Activated CD4-positive, alpha-beta T cell treated with anti-CD3 and anti-CD28 coated beads, Interleukin-2, amount 10 ng/mL, durations not matched to agents 7 days and 5 days (primary cell): ENCODE measurements at regions not wholly inside any gene's neighbourhood (a gene's known extent, or its start where the extent isn't known, plus 50 kb on each side); places are given as distances from the start of the nearest gene placed in this dataset.
"Not testable (repeated sequence)": the region's sequence is repeated elsewhere in the genome, so short reads cannot be mapped to it uniquely, and the experiment has no call there.

Experiments
- CTCF ChIA-PET: fragments of 350-600 bp; sonication (Branson Sonifier 250); formaldehyde crosslinking; loops from one replicate; lab custom pipeline; 2021; ENCODE audit warnings: antibody characterized with exemption; lab: Charles Lee
- POLR2A ChIA-PET: fragments of 350-600 bp; sonication (Branson Sonifier 250); formaldehyde crosslinking; loops from one replicate; lab custom pipeline; 2021; ENCODE audit warnings: antibody characterized with exemption; lab: Charles Lee
- DNase-seq: peaks from one replicate; pipeline ENCODE4 v3.0.0-alpha.2; 2020
- H3K27ac Mint-ChIP-seq: one replicate; pipeline ENCODE4 v1.8.0; 2021; ENCODE audit warnings: mild to moderate bottlenecking, moderate library complexity, mixed read lengths
- H3K27me3 Mint-ChIP-seq: one replicate; pipeline ENCODE4 v1.8.0; 2021; ENCODE audit warnings: mixed read lengths
- H3K36me3 Mint-ChIP-seq: one replicate; pipeline ENCODE4 v1.8.0; 2021; ENCODE audit warnings: low read depth, mixed read lengths
- H3K4me1 Mint-ChIP-seq: one replicate; pipeline ENCODE4 v1.8.0; 2021; ENCODE audit warnings: mixed read lengths
- H3K4me3 Mint-ChIP-seq: one replicate; pipeline ENCODE4 v1.8.0; 2021; ENCODE audit warnings: mild to moderate bottlenecking, moderate library complexity, mixed read lengths
- H3K9me3 Mint-ChIP-seq: one replicate; pipeline ENCODE4 v1.8.0; 2021; ENCODE audit warnings: mixed read lengths

DNA sequence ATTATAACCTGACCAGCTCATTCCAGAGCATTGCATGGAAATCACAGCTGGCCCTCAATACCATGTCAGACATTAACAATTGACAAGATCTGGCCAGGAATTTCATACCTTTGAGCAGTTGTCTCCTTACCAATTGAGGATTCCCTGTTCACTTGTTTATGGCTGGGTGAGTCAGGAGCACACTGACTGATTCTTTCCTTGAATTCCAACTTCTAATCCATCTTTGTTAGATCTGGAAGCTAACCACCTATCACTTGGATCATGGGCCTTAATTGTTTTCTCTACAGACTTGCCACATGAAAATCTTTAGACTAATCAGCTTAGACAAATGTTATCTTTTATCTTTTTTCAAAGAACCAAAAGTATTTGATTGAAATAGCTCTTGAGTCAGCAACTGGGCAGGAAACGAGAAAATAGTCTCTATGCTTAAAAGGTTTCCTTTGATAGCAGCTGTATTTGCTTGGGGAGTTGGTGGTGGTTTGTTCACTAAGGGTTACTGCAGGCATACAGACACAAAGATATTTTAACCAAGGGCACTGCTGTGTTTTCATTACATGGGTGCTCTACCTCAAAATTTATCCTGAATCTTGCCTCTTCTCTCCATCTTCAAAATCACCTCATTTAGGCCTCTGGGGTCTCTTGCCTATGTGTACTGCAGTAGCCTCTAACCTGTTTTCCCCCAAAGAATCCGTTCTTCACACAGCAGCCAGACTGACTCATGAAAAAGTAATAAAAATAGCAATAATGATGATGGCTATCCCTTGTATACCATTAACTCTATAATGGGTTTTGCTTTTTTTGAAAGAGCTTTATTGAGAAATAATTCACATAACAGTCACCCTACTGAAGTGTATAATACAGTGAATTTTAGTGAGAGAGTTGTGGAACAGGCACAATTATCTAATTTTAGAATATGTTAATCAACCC is 197.0 kb upstream of the NMUR2 start:
- Mint-ChIP-seq H3K36me3 (no peaks in the 10 kb centered on the region), H3K27ac (no peak overlapping the region), H3K9me3 (no peaks in the 10 kb centered on the region), H3K27me3 (no peaks in the 10 kb centered on the region), H3K4me3 (no peak overlapping the region), H3K4me1 (no peaks in the 10 kb centered on the region)
- ChIA-PET POLR2A (no interaction called here), CTCF (no interaction called here)
- DNase-seq: no peak

DNA sequence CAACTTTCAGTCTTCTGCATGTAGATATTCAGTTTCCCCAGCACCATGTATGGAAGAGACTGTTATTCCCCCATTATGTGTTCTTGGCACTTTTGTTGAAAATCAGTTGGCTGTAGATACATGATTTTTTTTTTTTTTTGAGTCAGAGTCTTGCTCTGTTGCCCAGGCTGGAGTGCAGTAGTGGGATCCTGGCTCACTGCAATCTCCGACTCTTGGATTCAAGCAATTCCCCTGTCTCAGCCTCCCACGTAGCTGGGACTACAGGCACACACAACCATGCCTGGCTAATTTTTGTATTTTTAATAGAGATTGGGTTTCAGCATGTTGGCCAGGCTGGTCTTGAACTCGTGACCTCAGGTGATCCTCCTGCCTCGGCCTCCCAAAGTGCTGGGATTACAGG is 201.0 kb upstream of the NMUR2 start:
- H3K36me3 Mint-ChIP-seq, CTCF ChIA-PET: not testable (repeated sequence)

DNA sequence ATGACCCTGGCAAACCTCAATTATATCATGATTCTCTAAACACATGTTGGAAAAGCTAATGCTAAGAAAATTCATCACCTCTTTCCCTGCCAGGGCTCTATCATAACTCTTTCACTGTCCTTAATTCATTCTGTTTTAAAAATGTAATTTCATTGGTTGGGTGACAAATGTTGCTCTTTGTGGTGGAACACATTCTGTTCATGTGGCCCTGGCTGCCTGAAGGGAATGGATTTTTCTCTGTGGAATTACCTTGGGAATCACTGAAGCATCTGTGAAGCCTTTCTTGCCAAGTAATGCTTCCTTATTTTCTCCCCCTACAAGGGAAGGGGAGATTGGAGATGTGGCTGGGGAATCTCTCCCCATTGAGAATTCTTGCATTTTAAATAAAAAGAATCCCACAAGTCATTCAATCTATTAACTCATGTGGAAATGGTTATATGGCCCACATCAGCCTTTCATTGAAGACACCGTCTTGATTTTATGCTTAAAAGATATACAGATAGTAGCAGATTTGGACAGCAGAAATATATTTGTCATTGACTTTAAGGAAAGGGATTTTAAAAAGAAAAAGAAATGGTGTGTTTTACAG is 201.8 kb upstream of the NMUR2 start:
- Mint-ChIP-seq H3K27me3 (no peaks in the 10 kb centered on the region), H3K9me3 (no peaks in the 10 kb centered on the region), H3K4me1 (no peaks in the 10 kb centered on the region), H3K27ac (no peak overlapping the region), H3K36me3 (no peaks in the 10 kb centered on the region), H3K4me3 (no peak overlapping the region)
- ChIA-PET CTCF (no interaction called here), POLR2A (no interaction called here)
- DNase-seq: no peak

More for the DNA sequence above, 201.0 kb upstream of the NMUR2 start:
- H3K27me3 Mint-ChIP-seq, H3K4me3 Mint-ChIP-seq, DNase-seq, POLR2A ChIA-PET, H3K4me1 Mint-ChIP-seq, H3K27ac Mint-ChIP-seq, H3K9me3 Mint-ChIP-seq: not testable (repeated sequence)

DNA sequence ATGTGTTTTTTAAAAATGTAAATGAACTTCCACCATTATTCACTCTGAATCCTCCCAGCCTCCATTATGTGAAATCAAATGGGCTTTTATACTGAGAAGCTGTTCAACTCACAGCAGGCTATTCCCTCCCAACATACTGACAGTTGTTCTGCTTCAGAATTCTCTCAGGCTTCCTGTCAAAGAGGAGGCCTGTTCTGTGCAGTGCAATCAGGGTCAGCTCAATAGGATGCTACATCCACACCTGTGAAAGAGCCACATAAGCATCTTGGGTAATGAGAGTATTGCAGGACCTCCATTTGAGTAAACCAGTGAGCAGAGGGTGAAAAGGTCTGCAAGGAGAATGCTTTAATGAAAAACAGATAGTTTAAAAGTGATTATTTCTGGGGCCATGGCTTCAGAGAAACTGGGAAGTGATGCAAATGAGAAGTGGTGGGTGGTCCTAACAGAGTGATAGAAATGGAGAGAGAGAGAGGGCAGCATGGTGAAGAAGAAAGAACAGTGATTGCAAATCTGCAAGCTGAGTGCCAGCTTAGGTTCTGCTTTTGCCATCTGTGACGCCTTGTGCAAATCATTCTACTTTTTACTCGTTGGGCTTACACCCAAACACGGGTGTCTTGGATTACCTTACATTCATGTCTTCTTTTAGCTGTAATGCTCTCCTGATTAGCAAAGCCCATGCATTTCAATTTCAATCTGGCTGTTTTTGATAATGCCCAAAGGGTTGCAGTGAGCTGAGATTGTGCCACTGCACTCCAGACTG is 202.5 kb upstream of the NMUR2 start:
- Mint-ChIP-seq H3K4me1 (no peaks in the 10 kb centered on the region), H3K4me3 (no peak overlapping the region), H3K9me3 (no peaks in the 10 kb centered on the region), H3K27me3 (no peaks in the 10 kb centered on the region), H3K36me3 (no peaks in the 10 kb centered on the region), H3K27ac (no peak overlapping the region)
- no peak for DNase-seq
- POLR2A ChIA-PET: interaction anchor here (0.6 kb wide), 1 partner anchor 13 kb away, joined by 3 read pairs; no protein-coding TSS in a partner anchor
- CTCF ChIA-PET: no interaction called here

DNA sequence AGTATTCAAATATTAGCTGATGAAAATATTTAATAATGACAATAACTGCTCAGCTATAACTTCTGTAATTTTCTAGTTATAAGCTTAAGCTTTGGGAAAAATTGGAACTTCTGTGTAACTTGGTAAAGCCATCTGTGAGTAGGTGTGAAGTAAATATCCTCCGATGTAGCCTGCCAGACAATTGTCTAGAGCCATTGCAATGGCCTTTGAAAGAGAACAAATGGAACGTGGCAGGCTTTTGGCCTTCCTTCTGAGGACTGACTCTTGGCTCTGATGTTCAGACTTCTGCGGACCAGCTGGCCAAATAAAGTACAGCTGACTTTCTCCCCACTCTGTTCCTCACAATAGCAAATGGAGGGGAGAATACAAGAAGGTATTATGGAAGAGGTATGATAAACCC is 203.4 kb upstream of the NMUR2 start:
- H3K9me3 Mint-ChIP-seq: no peaks in the 10 kb centered on the region
- POLR2A ChIA-PET: interaction anchor here (0.6 kb wide), 1 partner anchor 14 kb away, joined by 3 read pairs; no protein-coding TSS in a partner anchor

DNA sequence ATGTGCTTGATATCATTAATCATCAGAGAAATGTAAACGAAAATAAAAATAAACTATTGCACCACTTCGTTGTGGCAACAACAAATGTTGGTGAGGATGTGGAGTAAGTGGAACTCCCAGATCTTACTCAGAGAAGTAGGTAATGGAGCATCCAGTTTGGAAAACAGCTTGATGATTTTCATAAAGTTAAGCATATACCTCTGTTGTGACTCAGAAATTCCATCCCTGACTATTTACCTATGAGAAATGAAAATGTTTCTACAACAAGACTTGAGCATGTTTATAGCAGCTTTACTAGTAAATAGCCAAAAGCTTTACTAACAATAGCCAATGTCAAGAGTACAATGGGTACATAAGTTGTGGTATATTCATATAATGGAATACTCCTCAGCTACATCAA is 214.7 kb upstream of the NMUR2 start:
- no peaks in the 10 kb centered on the region for H3K27me3 Mint-ChIP-seq
- H3K27ac Mint-ChIP-seq: no peak overlapping the region
- POLR2A ChIA-PET: no interaction called here
- CTCF ChIA-PET: interaction anchor here (0.6 to 0.8 kb wide), 2 partner anchors 19 to 53 kb away, joined by 3 to 5 read pairs; no protein-coding TSS in a partner anchor
- no peak overlapping the region for H3K4me3 Mint-ChIP-seq
- no peaks in the 10 kb centered on the region for H3K9me3 Mint-ChIP-seq
- DNase-seq: no peak
- no peaks in the 10 kb centered on the region for H3K36me3 Mint-ChIP-seq
- no peaks in the 10 kb centered on the region for H3K4me1 Mint-ChIP-seq

More for the DNA sequence above, 203.4 kb upstream of the NMUR2 start:
- Mint-ChIP-seq H3K27me3 (no peaks in the 10 kb centered on the region), H3K4me1 (no peaks in the 10 kb centered on the region), H3K27ac (no peak overlapping the region), H3K4me3 (no peak overlapping the region), H3K36me3 (no peaks in the 10 kb centered on the region)
- DNase-seq: no peak
- CTCF ChIA-PET: no interaction called here

DNA sequence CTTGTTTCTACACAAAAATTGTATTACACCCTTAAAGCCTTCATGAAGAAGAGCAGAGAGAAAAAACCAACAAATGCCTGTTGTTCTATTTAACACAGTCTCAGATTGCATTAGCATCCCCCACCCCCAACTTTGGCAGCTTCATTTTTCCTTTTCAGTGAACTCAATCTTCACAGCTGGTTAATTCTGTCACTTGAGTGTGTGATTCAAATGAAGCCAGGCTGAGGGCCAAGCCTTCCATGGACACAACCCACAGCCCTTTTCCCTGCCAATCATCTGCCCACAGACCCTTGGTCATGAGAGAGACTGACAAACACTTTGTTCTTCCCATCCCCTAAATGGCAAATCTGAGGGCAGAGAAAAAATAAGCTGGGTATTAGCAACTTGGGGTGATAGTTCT is 217.5 kb upstream of the NMUR2 start:
- no peak overlapping the region for H3K4me3 Mint-ChIP-seq
- ChIA-PET CTCF (no interaction called here), POLR2A (no interaction called here)
- no peak for DNase-seq
- H3K27me3 Mint-ChIP-seq: no peaks in the 10 kb centered on the region
- H3K36me3 Mint-ChIP-seq: no peaks in the 10 kb centered on the region
- no peaks in the 10 kb centered on the region for H3K4me1 Mint-ChIP-seq
- no peaks in the 10 kb centered on the region for H3K9me3 Mint-ChIP-seq
- H3K27ac Mint-ChIP-seq: no peak overlapping the region

DNA sequence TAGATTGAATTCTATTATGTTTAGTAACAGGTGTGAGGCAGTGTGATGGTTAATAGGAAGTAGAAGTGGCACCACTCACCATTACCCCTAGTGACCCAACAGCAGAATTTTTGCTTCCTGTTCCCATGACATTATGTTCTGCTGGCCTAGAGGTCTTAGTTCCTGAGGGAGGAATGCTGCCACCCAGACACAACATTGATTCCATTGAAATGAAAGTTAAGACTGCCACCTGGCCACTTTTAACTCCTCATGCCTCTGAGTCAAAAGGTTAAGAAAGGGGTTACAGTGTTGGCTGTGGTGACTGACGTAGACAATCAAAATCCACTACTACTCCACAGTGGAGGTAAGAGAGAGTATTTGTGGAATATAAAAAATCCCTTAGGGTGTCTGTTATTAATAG is 218.9 kb upstream of the NMUR2 start:
- Mint-ChIP-seq H3K9me3 (no peaks in the 10 kb centered on the region), H3K4me1 (no peaks in the 10 kb centered on the region), H3K27me3 (no peaks in the 10 kb centered on the region), H3K36me3 (no peaks in the 10 kb centered on the region), H3K27ac (no peak overlapping the region), H3K4me3 (no peak overlapping the region)
- ChIA-PET CTCF (no interaction called here), POLR2A (no interaction called here)
- no peak for DNase-seq

DNA sequence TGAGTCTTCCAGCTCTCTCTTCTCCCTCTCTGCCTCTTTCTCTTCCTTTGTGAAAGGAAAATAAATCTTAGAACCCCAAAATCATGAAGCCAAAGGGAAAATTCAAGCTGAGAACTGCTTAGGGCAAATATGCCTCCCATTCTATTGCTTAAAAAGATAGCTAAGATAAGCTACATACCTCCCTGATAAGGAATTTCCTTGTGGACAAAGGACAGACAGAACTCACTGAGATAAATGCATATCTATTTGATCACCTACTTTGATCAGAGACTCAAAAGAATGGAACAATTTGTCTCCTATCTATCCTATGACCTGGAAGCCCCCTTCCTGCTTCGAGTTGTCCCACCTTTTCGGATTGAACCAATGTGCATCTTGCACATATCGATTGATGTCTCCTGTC is 220.6 kb upstream of the NMUR2 start:
- no peaks in the 10 kb centered on the region for H3K36me3 Mint-ChIP-seq
- CTCF ChIA-PET: no interaction called here
- no peaks in the 10 kb centered on the region for H3K4me1 Mint-ChIP-seq
- H3K27me3 Mint-ChIP-seq: no peaks in the 10 kb centered on the region
- H3K27ac Mint-ChIP-seq: no peak overlapping the region
- no peak overlapping the region for H3K4me3 Mint-ChIP-seq
- no peaks in the 10 kb centered on the region for H3K9me3 Mint-ChIP-seq
- DNase-seq: no peak
- POLR2A ChIA-PET: no interaction called here

DNA sequence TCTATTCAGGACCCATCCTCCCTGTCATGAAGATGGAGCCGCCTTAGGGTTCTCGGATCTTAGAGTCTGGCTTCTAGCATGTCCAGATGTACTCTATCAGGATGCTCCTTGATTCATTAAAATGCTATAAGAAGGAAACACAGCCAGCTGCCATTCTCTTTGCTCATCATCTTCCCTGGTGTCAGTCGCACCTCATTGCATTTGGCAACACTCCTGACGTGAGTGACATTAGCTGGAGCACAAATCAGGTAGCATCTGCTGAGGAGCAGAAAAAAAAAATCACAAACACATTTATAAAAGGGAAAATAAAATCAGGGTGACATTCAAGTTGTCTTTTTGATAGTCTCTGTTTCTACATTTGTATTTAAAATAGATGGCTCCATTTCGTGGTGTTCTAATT is 226.1 kb upstream of the NMUR2 start:
- Mint-ChIP-seq H3K4me1 (no peaks in the 10 kb centered on the region), H3K9me3 (no peaks in the 10 kb centered on the region), H3K27ac (no peak overlapping the region), H3K36me3 (no peaks in the 10 kb centered on the region), H3K27me3 (no peaks in the 10 kb centered on the region), H3K4me3 (no peak overlapping the region)
- CTCF ChIA-PET: no interaction called here
- POLR2A ChIA-PET: no interaction called here
- DNase-seq: no peak

DNA sequence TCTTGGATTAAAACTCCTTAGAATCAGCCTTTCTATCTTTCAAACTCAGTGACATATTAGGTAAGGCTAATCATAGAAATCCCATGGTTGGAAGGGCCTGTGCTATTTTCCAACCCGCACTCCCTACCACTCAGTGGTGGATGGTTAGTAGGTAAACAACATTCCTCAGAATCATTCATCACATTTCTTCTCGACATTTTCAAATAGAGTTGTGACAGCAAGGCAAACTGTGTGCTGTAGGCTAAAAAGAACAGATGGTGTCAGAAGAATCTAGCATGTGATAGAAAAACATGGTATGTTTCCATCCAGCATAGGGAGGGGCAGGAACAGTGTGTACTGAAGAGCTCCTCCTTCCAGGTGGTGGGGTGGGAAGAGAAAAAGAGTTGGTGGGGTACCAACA is 227.3 kb upstream of the NMUR2 start:
- no peak for DNase-seq
- CTCF ChIA-PET: no interaction called here
- Mint-ChIP-seq H3K36me3 (no peaks in the 10 kb centered on the region), H3K27me3 (no peaks in the 10 kb centered on the region), H3K9me3 (no peaks in the 10 kb centered on the region), H3K4me1 (no peaks in the 10 kb centered on the region), H3K27ac (no peak overlapping the region), H3K4me3 (no peak overlapping the region)
- POLR2A ChIA-PET: no interaction called here

DNA sequence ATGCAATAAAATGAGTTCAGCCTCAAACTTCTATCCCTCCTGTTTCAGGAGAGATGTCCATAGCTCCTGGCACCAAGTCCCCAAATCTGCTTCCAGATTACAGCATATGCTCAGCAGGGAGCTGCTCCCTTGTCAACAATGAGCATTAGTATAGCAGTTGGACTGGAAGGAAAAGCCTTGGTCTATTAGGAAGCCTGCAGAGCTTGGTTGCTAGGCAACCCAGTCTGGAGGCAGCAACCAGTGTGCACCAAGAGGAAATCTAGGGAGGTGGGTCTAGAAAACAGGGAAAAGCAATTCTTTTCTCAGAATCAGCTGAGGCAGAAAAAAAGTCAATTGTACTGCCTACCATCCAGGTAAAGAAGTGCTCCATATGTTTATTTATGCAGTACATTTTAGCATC is 229.5 kb upstream of the NMUR2 start:
- ChIA-PET POLR2A (no interaction called here), CTCF (no interaction called here)
- H3K4me1 Mint-ChIP-seq: no peaks in the 10 kb centered on the region
- no peaks in the 10 kb centered on the region for H3K9me3 Mint-ChIP-seq
- no peak for DNase-seq
- no peak overlapping the region for H3K27ac Mint-ChIP-seq
- H3K36me3 Mint-ChIP-seq: no peaks in the 10 kb centered on the region
- no peak overlapping the region for H3K4me3 Mint-ChIP-seq
- H3K27me3 Mint-ChIP-seq: no peaks in the 10 kb centered on the region

DNA sequence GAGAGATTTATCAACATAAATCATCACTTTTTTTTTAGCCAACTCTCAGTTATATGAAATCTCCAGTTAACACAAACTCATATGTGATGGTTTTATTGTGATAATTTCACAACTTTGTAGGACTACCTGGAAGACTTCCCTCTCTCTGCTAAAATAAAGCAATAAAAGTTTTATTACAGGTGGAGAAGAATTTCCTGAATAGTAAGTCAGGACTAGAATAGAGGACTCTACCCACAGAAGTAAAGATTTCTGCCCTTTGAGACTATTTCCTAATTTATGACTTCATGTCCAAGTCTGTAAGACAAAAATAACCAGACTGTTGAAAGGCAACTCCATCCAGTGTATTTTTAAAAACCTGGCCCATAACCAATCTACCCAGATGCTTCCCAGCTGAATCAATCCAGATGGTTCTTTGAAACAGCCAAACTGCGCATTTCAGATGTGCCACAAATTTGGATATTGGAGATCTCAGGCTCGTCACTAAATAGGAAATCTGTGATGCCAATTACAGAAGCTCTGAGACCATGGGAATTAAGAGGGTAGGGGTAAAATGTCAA is 234.0 kb upstream of the NMUR2 start:
- no peak overlapping the region for H3K4me3 Mint-ChIP-seq
- no peak for DNase-seq
- no peaks in the 10 kb centered on the region for H3K27me3 Mint-ChIP-seq
- ChIA-PET CTCF (no interaction called here), POLR2A (no interaction called here)
- no peaks in the 10 kb centered on the region for H3K36me3 Mint-ChIP-seq
- H3K4me1 Mint-ChIP-seq: no peaks in the 10 kb centered on the region
- H3K27ac Mint-ChIP-seq: no peak overlapping the region
- H3K9me3 Mint-ChIP-seq: no peaks in the 10 kb centered on the region
